ENCODE measurements at regions not wholly inside any gene's neighbourhood (a gene's known extent, or its start where the extent isn't known, plus 50 kb on each side); places are given as distances from the start of the nearest gene placed in this dataset.

DNA sequence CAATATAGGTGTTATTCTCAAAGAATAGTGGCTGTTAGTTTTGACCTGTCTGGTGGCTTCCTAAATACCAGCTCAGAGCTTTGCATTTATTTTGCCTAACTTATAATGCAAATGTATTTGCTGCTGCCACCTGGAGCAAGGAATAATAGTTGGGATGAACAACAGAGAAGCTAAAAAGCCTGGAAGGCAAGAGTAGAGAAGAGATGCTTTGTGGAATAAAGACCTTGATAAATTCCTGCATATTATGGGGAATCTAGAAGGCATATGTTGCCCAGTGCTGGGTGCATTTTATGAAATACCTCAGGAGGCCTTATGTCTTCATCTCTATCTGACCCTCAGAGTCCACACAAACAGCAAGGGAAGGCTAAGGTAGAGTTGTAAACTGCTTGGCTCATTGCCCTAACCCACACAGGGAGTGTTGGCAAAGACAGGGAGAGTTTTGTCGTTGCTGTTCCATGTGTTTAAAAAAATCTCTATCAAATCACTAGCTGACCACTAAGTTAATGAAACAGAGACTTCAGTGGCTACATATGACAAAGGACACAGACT is 53.7 kb upstream of the SCAF11 start:
- H3K4me1 ChIP-seq, result no peaks in the 10 kb centered on the region
- no peak for DNase-seq
- no peak for TF ChIP-seq POLR2A (IDR thresholded peaks at IDR 0.05)
- TF ChIP-seq, protein P1, sequence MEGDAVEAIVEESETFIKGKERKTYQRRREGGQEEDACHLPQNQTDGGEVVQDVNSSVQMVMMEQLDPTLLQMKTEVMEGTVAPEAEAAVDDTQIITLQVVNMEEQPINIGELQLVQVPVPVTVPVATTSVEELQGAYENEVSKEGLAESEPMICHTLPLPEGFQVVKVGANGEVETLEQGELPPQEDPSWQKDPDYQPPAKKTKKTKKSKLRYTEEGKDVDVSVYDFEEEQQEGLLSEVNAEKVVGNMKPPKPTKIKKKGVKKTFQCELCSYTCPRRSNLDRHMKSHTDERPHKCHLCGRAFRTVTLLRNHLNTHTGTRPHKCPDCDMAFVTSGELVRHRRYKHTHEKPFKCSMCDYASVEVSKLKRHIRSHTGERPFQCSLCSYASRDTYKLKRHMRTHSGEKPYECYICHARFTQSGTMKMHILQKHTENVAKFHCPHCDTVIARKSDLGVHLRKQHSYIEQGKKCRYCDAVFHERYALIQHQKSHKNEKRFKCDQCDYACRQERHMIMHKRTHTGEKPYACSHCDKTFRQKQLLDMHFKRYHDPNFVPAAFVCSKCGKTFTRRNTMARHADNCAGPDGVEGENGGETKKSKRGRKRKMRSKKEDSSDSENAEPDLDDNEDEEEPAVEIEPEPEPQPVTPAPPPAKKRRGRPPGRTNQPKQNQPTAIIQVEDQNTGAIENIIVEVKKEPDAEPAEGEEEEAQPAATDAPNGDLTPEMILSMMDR (IDR thresholded peaks at IDR 0.05), result no peak
- H3K27me3 ChIP-seq, result no peaks in the 10 kb centered on the region
- intact Hi-C loops (cut with DNase I; ENCODE audit: low total_unique reads), result no loop called here
- no peaks in the 10 kb centered on the region for H3K36me3 ChIP-seq (ENCODE audit: low read depth, missing control alignments)
- H3K27ac ChIP-seq, result no peak overlapping the region
- no peak overlapping the region for H3K4me3 ChIP-seq
- H3K9me3 ChIP-seq, result peaks cover 7% of the 10 kb centered on the region
- WGBS, 2 donors, result 55 to 64% methylated on average over 1 of the region's 1 CpG
